ENCODE measurements at regions not wholly inside any gene's neighbourhood (a gene's known extent, or its start where the extent isn't known, plus 50 kb on each side); places are given as distances from the start of the nearest gene placed in this dataset.
"Not testable (repeated sequence)": the region's sequence is repeated elsewhere in the genome, so short reads cannot be mapped to it uniquely, and the experiment has no call there.

DNA sequence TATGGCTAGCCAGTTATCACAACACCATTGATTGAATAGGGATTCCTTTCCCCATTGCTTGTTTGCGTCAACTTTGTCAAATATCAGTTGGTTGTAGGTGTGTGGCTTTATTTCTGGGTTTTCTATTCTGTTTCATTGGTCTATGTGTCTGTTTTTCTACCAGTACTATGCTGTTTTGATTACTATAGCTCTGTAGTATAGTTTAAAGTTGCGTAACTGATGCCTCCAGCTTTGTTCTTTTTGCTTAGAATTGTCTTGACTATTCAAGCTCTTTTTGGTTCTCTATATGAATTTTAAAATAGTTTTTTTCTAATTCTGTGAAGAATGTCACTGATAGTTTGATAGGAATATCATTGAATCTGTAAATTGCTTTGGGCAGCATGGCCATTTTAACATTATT lies 194.9 kb upstream of the FN1 start:
- H3K4me1 ChIP-seq (replicated peaks in 1 of 4; ENCODE audit: control insufficient read depth in 3 of 4, insufficient read depth in 4 of 4, low read length in 3 of 4); DNase-seq (ENCODE audit: low read depth in 1 of 2, low spot score in 2 of 2); H4K20me1 ChIP-seq (replicated peaks in 1 of 2; ENCODE audit: control insufficient read depth in 1 of 2, insufficient read depth in 2 of 2, low read length in 2 of 2); H3K9ac ChIP-seq (replicated peaks in 1 of 4; ENCODE audit: extremely low read depth in 1 of 4, low read depth in 3 of 4, low read length in 3 of 4); H4K5ac ChIP-seq (ENCODE audit: insufficient read length, low read depth, low read length); H3K36me3 ChIP-seq (ENCODE audit: control insufficient read depth in 2 of 4, insufficient read depth in 4 of 4, low read length in 3 of 4); H3K9me3 ChIP-seq (ENCODE audit: insufficient read depth in 2 of 2, low read depth in 1 of 2, low read length in 1 of 2); CTCF ChIA-PET (ENCODE audit: partially characterized antibody); H2AFZ ChIP-seq (ENCODE audit: low read length); H3K23ac ChIP-seq (ENCODE audit: insufficient read length); H3K56ac ChIP-seq (replicated peaks; ENCODE audit: insufficient read length, low read depth, low read length); H3K79me2 ChIP-seq (ENCODE audit: control insufficient read depth in 1 of 2, insufficient read depth in 2 of 2, low read length in 2 of 2); H3K27me3 ChIP-seq (replicated peaks in 1 of 4; ENCODE audit: control insufficient read depth in 3 of 4, extremely low read depth in 1 of 4, insufficient read depth in 3 of 4, low read length in 3 of 4); H2BK12ac ChIP-seq (ENCODE audit: low read depth, low read length); H2BK15ac ChIP-seq (ENCODE audit: low read length); H2BK20ac ChIP-seq (ENCODE audit: low read length); H3K27ac ChIP-seq (ENCODE audit: low read depth, low read length); H3K79me1 ChIP-seq (ENCODE audit: low read depth, low read length); H3K14ac ChIP-seq (ENCODE audit: insufficient read length); H2BK5ac ChIP-seq (ENCODE audit: low read depth, low read length); H4K8ac ChIP-seq (ENCODE audit: extremely low read depth, insufficient read depth, low read length); H4K91ac ChIP-seq (replicated peaks; ENCODE audit: insufficient read length, low read length); H2BK120ac ChIP-seq (replicated peaks; ENCODE audit: low read depth, low read length); H2AK5ac ChIP-seq (ENCODE audit: low read depth, low read length); H3K4ac ChIP-seq (replicated peaks; ENCODE audit: insufficient read length, low read depth, low read length); H3K4me3 ChIP-seq (ENCODE audit: extremely low read depth in 1 of 4, insufficient read depth in 2 of 4, low read depth in 3 of 4, low read length in 4 of 4); FAIRE-seq; H3K18ac ChIP-seq (ENCODE audit: extremely low read depth, low read length); H3K4me2 ChIP-seq (ENCODE audit: insufficient read depth in 1 of 2, low read depth in 2 of 2, low read length in 2 of 2); POLR2A ChIA-PET (ENCODE audit: partially characterized antibody); H3K23me2 ChIP-seq (ENCODE audit: low read depth, low read length): not testable (repeated sequence)
- peak; percentile 49; the same call in 1 of the 2 replicates for TF ChIP-seq CEBPB (IDR thresholded peaks at IDR 0.05; ENCODE audit: low read depth, low read length)
- 98% methylated on average over 2 of the region's 2 CpGs; no CpG with 5 or more reads in 1 of the 2 experiments for WGBS, 2 experiments (ENCODE audit: extremely low coverage in 1 of 2, insufficient coverage in 1 of 2, insufficient read length in 1 of 2, insufficient replicate concordance in 2 of 2, low coverage in 1 of 2, low lambda C conversion rate in 2 of 2, missing lambda C conversion rate in 1 of 2)

Measured in H1 (cell line).